SIG-M5 treated with dmso at 0.1 percent for 504 hours (cell line): ENCODE measurements at regions not wholly inside any gene's neighbourhood (a gene's known extent, or its start where the extent isn't known, plus 50 kb on each side); places are given as distances from the start of the nearest gene placed in this dataset.
"Not testable (repeated sequence)": the region's sequence is repeated elsewhere in the genome, so short reads cannot be mapped to it uniquely, and the experiment has no call there.

ENCODE experiments used
- DNase-seq: peaks from one replicate; lab custom pipeline; 2025; ENCODE audit not compliant: unreplicated experiment; lab: John Stamatoyannopoulos, UW

GRCh38 chr1:4210043-4210442 lies 310.0 kb upstream of the C1orf174 start:
- no peak for DNase-seq

GRCh38 chr1:4212796-4213195 lies 312.7 kb upstream of the C1orf174 start:
- no peak for DNase-seq

GRCh38 chr1:4213366-4213973 lies 313.4 kb upstream of the C1orf174 start:
- DNase-seq, result no peak

GRCh38 chr1:4214826-4215225 lies 314.8 kb upstream of the C1orf174 start:
- no peak for DNase-seq

- DNase-seq, result no peak
Measured at GRCh38 chr1:4215391-4215790, 315.3 kb upstream of the C1orf174 start.

- DNase-seq, result no peak
Measured at GRCh38 chr1:4216231-4216630, 316.2 kb upstream of the C1orf174 start.

GRCh38 chr1:4218619-4219018 lies 318.5 kb upstream of the C1orf174 start:
- DNase-seq, result no peak

- DNase-seq, result no peak
Measured at GRCh38 chr1:4219111-4219510, 319.0 kb upstream of the C1orf174 start.

- no peak for DNase-seq
Measured at GRCh38 chr1:4219826-4220225, 319.8 kb upstream of the C1orf174 start.

GRCh38 chr1:4220362-4220761 lies 320.3 kb upstream of the C1orf174 start:
- DNase-seq, result no peak

- DNase-seq, result no peak
Measured at GRCh38 chr1:4221107-4221506, 321.0 kb upstream of the C1orf174 start.

GRCh38 chr1:4224684-4225467 lies 324.8 kb upstream of the C1orf174 start:
- no peak for DNase-seq

GRCh38 chr1:4227986-4228385 lies 327.9 kb upstream of the C1orf174 start:
- DNase-seq, result no peak

GRCh38 chr1:4253935-4254334 lies 353.9 kb upstream of the C1orf174 start:
- no peak for DNase-seq

- DNase-seq, result no peak
Measured at GRCh38 chr1:4256351-4256750, 356.3 kb upstream of the C1orf174 start.

- not testable (repeated sequence) for DNase-seq
Measured at GRCh38 chr1:4258146-4258777, 358.2 kb upstream of the C1orf174 start.

GRCh38 chr1:4261327-4261726 lies 361.3 kb upstream of the C1orf174 start:
- DNase-seq, result no peak

GRCh38 chr1:4262665-4263064 lies 362.6 kb upstream of the C1orf174 start:
- no peak for DNase-seq

GRCh38 chr1:4263699-4264098 lies 363.6 kb upstream of the C1orf174 start:
- no peak for DNase-seq

- DNase-seq, result no peak
Measured at GRCh38 chr1:4265836-4266235, 365.8 kb upstream of the C1orf174 start.

GRCh38 chr1:4267381-4268261 lies 367.5 kb upstream of the C1orf174 start:
- DNase-seq, result no peak
